Hepatocyte (in vitro differentiated cells): ENCODE measurements at regions not wholly inside any gene's neighbourhood (a gene's known extent, or its start where the extent isn't known, plus 50 kb on each side); places are given as distances from the start of the nearest gene placed in this dataset.

ENCODE experiments used
- CTCF ChIP-seq: fragments of 200-600 bp; sonication (generic); IDR thresholded peaks from 2 replicates; pipeline ENCODE4 v1.5.1; 2016; ENCODE audit warnings: antibody characterized with exemption, mild to moderate bottlenecking; ENCODE audit not compliant: poor library complexity
- EZH2 ChIP-seq: fragments of 200-600 bp; sonication (generic); IDR thresholded peaks from 2 replicates; pipeline ENCODE4 v1.6.1; 2016; ENCODE audit warnings: antibody characterized with exemption, mild to moderate bottlenecking, borderline replicate concordance

DNA sequence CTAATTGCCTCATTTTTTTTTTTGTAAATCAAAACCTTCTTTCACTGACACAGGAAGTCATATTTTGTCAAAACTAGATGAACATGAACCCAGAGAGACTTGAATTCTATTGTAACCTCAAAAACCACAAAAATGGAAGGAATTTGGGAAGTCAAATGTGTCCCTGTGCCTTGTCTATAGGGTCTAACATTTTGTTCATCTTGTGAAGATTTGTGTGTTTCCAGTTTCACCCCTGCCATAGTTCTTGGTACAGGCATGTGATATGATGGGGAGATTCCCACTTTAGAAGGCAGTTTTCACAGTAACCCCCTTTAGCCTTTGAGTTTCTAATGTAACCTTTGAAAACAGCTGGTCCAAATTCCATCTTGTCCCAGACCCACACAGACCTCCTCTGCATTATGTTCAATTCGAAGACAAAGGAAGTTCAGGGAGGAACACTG, 318.5 kb upstream of the ADAMTS9 start:
- TF ChIP-seq CTCF (no peak), EZH2 (no peak)
